Prostate gland (tissue), 2 donors: ENCODE measurements at regions not wholly inside any gene's neighbourhood (a gene's known extent, or its start where the extent isn't known, plus 50 kb on each side); places are given as distances from the start of the nearest gene placed in this dataset.

Source experiments
- DNase-seq: peaks from one replicate; pipeline ENCODE4 v3.0.0-alpha.2; 2019; ENCODE audit warnings: low spot score
- H3K27ac ChIP-seq, 2 donors: fragments of 200-600 bp; sonication (generic); 2 replicates each; pipeline ENCODE4 v1.5.1; 2017 to 2019
- H3K27me3 ChIP-seq: fragments of 200-600 bp; sonication (generic); replicated peaks from 2 replicates; pipeline ENCODE4 v1.5.1; 2019; ENCODE audit not compliant: insufficient read depth
- H3K36me3 ChIP-seq, 2 donors: fragments of 200-600 bp; sonication (generic); 1 replicate in 1 of 2; 2 replicates in 1 of 2; pipeline versions ENCODE4 v1.5.1 to v1.8.1; 2017 to 2019
- H3K4me1 ChIP-seq: fragments of 200-600 bp; sonication (generic); replicated peaks from 2 replicates; pipeline ENCODE4 v1.5.1; 2019
- H3K4me3 ChIP-seq, 2 donors: fragments of 200-600 bp; sonication (generic); 2 replicates each; pipeline ENCODE4 v1.5.1; 2017 to 2019
- H3K9me3 ChIP-seq: fragments of 200-600 bp; sonication (generic); 2 replicates; pipeline ENCODE4 v1.5.1; 2017
- POLR2A ChIP-seq: fragments of 450-650 bp; IDR thresholded peaks from one replicate; pipeline ENCODE4 v1.6.1; 2016; ENCODE audit warnings: antibody characterized with exemption, mild to moderate bottlenecking
- POLR2AphosphoS5 ChIP-seq: sonication (generic); formaldehyde crosslinking; IDR thresholded peaks from one replicate; pipeline ENCODE4 v1.6.1; 2017; ENCODE audit warnings: antibody characterized with exemption
- WGBS: methylation state at CpG from one replicate; pipeline ENCODE4 v1.1.5; 2018; 5-methylcytosine and 5-hydroxymethylcytosine counted together
- intact Hi-C: fragments of 100-400 bp; cut with DNase I; formaldehyde crosslinking; loops from one replicate; pipeline ENCODE4 v1.14.2; 2022
- TF ChIP-seq, protein P1 (sequence below), 4 experiments: fragments of 200-600 bp in 2 of 4; fragments of 450-650 bp in 2 of 4; sonication (generic) in 2 of 4; IDR thresholded peaks; 1 replicate in 3 of 4; 2 replicates in 1 of 4; pipeline ENCODE4 v1.5.1; 2016 to 2019; ENCODE audit warnings: antibody characterized with exemption in 4 of 4, mild to moderate bottlenecking in 2 of 4, moderate library complexity in 2 of 4

- H3K27me3 ChIP-seq, result no peaks in the 10 kb centered on the region
- 90% methylated on average over 2 of the region's 2 CpGs for WGBS
Observed at GRCh38 chr2:67917332-67918054, 145.3 kb downstream of the C1D start.

DNA sequence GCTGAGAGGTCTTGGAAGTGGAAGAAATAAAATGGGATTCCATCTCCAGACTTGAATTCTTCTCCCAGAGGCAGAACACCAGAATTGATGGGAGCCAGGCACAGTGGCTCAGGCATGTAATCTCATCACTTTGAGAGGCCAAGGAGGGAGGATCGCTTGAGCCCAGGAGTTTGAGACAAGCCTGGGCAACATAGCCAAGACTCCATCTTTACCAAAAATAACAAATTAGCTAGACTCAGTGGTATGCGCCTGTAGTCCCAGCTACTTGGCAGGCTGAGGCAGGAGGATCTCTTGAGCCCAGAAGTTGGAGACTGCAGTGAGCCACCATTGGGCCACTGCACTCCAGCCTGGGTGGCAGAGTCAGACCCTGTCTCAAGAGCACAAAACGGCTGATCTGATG lies 144.3 kb downstream of the C1D start:
- WGBS, result 83% methylated on average over 3 of the region's 3 CpGs
- Histone ChIP-seq H3K4me1 (no peaks in the 10 kb centered on the region), H3K4me3 (no peak overlapping the region), H3K27me3 (no peaks in the 10 kb centered on the region), H3K36me3 (no peaks in the 10 kb centered on the region), H3K9me3 (no peaks in the 10 kb centered on the region), H3K27ac (no peak overlapping the region)
- TF ChIP-seq, protein P1, sequence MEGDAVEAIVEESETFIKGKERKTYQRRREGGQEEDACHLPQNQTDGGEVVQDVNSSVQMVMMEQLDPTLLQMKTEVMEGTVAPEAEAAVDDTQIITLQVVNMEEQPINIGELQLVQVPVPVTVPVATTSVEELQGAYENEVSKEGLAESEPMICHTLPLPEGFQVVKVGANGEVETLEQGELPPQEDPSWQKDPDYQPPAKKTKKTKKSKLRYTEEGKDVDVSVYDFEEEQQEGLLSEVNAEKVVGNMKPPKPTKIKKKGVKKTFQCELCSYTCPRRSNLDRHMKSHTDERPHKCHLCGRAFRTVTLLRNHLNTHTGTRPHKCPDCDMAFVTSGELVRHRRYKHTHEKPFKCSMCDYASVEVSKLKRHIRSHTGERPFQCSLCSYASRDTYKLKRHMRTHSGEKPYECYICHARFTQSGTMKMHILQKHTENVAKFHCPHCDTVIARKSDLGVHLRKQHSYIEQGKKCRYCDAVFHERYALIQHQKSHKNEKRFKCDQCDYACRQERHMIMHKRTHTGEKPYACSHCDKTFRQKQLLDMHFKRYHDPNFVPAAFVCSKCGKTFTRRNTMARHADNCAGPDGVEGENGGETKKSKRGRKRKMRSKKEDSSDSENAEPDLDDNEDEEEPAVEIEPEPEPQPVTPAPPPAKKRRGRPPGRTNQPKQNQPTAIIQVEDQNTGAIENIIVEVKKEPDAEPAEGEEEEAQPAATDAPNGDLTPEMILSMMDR (IDR thresholded peaks at IDR 0.05), result no peak
- TF ChIP-seq POLR2AphosphoS5 (no peak), POLR2A (no peak)
- intact Hi-C loops, result no loop called here
- DNase-seq, result no peak

More at GRCh38 chr2:67917332-67918054, 145.3 kb downstream of the C1D start:
- no peaks in the 10 kb centered on the region for H3K9me3 ChIP-seq
- intact Hi-C loops, result no loop called here
- no peaks in the 10 kb centered on the region for H3K4me1 ChIP-seq
- H3K4me3 ChIP-seq, result no peak overlapping the region
- TF ChIP-seq, protein P1 (IDR thresholded peaks at IDR 0.05), result no peak
- TF ChIP-seq POLR2AphosphoS5, result no peak
- TF ChIP-seq POLR2A, result no peak
- H3K36me3 ChIP-seq, result no peaks in the 10 kb centered on the region
- no peak overlapping the region for H3K27ac ChIP-seq
- no peak for DNase-seq

GRCh38 chr2:67919490-67919889 lies 143.3 kb downstream of the C1D start:
- no peak for DNase-seq
- TF ChIP-seq POLR2A (no peak), POLR2AphosphoS5 (no peak)
- TF ChIP-seq, protein P1 (IDR thresholded peaks at IDR 0.05), result no peak
- Histone ChIP-seq H3K27me3 (no peaks in the 10 kb centered on the region), H3K4me1 (no peaks in the 10 kb centered on the region), H3K9me3 (no peaks in the 10 kb centered on the region), H3K27ac (no peak overlapping the region), H3K36me3 (no peaks in the 10 kb centered on the region), H3K4me3 (no peak overlapping the region)
- WGBS, result 83% methylated on average over 1 of the region's 1 CpG
- intact Hi-C loops, result no loop called here

DNA sequence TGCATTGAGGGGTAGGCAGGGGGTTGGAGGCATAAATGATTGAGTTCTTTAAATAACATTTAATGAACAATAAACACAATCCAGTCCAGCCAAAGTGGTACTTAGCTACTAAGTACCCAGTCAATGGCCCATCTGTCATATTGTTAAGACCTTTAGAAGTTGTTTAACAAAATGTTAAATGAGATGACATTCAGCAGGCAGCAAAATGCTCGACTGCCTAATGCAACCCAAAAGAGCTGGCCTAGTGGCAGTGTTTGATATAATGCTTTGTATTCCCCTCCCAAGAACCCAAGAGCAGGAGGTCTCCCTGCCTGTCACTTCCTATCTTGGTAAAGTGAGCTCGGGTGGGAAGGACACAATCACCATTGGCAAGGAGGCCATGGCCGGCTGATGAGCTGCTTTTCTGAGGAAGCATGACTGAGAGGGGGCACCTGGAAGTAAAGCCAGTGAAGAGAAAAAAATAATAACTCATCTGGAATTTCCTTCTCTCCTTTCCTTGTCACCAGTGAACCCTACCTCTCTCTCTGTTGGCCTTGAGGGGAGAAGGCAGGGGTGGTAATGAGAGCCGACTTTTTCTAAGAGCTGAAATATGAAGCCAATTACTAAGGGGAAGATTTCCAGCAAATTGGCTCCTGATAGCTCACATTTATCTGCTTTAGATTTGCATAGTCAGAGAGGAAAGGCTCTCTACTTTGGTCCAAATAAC lies 140.6 kb downstream of the C1D start:
- intact Hi-C loops, result no loop called here
- H3K9me3 ChIP-seq, result no peaks in the 10 kb centered on the region
- no peak overlapping the region for H3K4me3 ChIP-seq
- 74% methylated on average over 4 of the region's 4 CpGs for WGBS
- TF ChIP-seq POLR2A (no peak), POLR2AphosphoS5 (no peak)
- TF ChIP-seq, protein P1 (IDR thresholded peaks at IDR 0.05), result no peak
- no peaks in the 10 kb centered on the region for H3K36me3 ChIP-seq
- H3K27me3 ChIP-seq, result no peaks in the 10 kb centered on the region
- no peak overlapping the region for H3K27ac ChIP-seq
- no peak for DNase-seq
- no peaks in the 10 kb centered on the region for H3K4me1 ChIP-seq

DNA sequence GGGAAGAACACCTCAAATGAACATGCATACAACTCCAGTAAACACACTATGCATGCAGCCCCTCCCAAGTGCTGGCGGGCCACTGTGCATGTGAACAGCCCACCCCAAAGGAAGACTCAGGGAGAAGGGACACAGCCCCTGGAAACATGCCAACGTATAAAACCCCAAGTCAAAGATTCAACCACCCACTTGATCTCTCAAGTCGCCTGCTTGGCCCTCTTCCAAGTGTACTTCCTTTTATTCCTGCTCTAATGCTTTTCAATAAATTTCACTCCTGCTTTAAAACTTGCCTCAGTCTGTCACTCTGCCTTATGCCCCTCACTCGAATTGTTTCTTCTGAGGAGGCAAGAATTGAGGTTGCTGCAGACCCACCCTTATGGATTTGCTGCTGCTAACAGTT lies 139.1 kb downstream of the C1D start:
- Histone ChIP-seq H3K9me3 (no peaks in the 10 kb centered on the region), H3K27ac (no peak overlapping the region), H3K4me1 (no peaks in the 10 kb centered on the region), H3K4me3 (no peak overlapping the region), H3K36me3 (no peaks in the 10 kb centered on the region), H3K27me3 (no peaks in the 10 kb centered on the region)
- DNase-seq, result no peak
- WGBS, result 29% methylated on average over 4 of the region's 4 CpGs
- TF ChIP-seq POLR2AphosphoS5 (no peak), POLR2A (no peak)
- TF ChIP-seq, protein P1 (IDR thresholded peaks at IDR 0.05), result no peak
- intact Hi-C loops, result no loop called here
